ENCODE measurements at regions not wholly inside any gene's neighbourhood (a gene's known extent, or its start where the extent isn't known, plus 50 kb on each side); places are given as distances from the start of the nearest gene placed in this dataset. TPM values are rescaled to one million over a fixed set of nuclear protein-coding genes. Genes with fewer than 3 reads are reported as not detected.
A peak's percentile ranks its signal among the peaks of the same experiment; 100 is the strongest.

DNA sequence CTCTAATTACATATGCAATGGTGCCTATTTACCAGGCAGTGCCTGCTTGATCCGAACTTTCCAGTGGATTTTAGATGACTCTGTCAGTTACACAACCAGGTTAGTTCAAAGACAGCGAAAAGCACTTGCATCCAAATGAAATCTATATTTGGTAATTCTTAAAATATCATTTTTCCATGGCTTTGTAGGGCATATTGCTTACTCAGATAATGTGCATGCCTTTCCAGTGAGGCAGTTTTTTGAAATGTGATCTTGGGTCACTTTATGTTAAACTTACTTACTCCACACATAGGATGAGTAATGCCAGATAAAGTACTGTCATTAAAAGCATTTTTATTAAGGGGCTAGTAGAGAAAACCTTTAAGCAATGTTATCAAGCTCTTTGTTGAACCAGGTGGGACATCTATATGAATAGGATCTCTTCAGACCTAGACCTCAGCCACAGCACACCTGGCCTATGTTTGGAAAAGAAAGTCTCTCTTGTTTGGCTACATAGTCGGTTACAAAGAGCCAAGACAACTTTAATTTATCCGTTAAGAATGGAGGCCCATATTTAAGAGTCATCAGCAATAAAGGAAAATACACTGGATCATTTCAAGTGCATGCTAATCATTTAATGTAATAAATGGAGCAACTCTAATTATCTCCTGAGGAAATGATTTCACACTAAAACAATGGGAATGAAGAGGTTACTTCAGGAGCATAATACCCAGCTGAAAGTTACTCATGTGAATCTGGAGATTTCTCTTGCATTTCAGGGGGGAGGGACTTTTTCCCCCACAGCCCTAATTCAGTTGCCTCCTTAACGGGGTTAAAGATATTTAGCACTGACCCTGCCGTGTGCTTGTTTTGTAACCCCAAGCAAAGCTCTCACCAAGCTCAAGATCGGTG is 56.3 kb upstream of the TMCO5A start:
- no peak for DNase-seq

DNA sequence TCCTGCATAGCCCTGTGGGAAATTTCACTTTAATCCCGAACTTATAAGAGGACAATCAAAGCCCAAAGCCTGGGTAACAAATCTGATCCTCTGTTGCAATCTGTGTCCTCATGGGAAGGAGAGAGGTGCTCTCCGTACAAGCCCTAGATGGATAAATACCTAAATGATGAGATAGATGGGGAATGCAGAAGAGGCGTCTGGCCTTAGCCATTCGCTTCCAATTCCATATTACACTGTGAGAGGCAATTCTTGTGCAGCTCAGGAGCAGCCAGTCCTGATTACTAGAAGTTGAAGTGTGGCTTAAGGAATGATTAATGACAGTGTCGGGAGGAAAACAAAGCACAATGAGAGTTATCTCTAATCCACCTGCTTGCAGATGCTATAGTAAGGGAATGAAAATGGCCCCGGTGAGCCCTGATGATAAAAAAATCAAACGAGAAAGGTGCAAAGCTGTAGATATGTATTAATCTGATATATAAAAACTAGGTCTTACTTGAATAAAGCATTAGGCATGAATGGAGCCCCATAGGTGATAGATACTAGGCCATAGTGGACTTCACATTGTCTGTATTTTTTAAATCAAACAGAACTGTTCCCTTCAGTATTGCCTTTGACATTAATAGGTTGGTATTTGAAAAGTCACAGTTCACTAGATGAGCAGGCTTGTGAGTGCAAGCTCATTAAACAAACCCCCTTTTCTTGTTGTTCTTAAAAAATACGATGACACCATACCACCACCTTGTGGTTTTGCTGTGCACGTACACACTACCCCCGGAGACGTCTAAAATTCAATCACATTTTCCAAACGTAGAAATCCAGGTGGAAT is 54.2 kb upstream of the TMCO5A start:
- peak; percentile 75 for DNase-seq

DNA sequence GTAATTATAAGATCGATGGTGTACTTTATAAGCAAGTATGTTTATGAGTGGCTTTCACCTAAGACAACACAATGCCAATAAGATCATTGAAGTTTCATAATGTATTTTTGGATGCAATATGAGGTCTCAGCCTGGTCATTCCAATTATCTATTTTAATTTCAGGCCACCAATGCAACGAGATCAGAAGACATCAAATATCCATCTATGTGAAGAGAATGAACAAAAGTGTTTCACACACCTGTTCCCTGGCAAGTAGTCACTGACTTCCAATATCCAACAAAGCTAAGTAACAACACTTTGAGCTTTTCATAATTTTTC is 53.6 kb upstream of the TMCO5A start:
- no peak for DNase-seq

DNA sequence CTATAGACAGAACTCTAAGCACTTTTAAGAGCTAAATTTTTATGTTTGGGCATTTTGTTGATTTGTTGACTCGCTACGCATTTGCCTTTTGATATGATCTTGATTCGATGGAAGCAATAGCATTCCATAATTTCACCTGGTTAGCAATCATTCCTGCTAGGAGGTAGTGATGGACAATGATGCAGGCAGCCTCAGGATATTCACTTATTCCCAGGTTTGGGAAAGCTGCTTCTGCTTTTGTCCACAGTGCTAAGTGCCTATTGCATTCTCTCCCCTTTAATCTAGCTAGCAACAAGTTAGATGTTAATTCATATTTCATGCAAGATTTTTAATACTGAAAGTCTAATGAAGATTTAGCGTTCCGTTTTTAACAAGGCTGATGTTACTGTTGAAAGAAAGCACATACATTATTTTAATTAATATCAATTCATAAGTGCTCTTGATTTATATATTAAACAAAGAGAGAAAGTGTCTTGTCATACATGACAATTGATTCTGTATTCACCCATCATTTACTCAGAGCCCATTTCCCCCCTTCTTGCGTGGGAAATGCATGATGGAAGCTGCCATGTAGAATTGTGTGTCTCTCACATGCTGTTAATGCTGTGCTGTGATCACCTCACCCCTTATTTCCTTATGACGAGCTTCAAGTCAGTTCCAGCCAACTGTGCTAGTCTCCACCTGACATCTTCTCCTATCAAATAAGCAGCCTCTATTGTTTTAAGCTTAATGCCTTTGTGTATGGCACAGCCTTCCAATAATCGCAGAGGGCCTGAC is 53.0 kb upstream of the TMCO5A start:
- DNase-seq: no peak

DNA sequence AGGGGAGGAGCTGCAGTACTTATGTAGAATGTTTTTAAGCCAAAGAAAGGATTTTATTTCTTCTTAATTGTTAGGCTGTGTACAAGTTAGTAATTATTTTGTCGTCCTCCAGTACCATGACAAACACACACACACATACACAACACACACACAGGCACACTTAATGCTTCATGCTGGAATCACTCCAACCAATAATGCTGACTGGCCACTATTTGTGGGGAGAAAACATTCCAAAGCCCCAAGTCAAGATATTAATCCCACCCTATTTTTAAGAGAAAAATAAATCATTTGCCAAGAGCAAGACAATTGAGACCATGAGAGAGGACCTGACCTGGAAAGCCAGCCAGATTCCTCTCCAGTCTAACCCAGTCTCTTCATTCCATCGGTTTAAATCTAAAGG is 51.8 kb upstream of the TMCO5A start:
- DNase-seq: no peak

Small RNA genes lying in the stretch of these regions (small RNA-seq; reads per million reads assigned to genes)
- gene RF00017 (ENCODE audit: low replicate concordance): not detected

All from skin of body (tissue), 2 donors.